ENCODE measurements at regions not wholly inside any gene's neighbourhood (a gene's known extent, or its start where the extent isn't known, plus 50 kb on each side); places are given as distances from the start of the nearest gene placed in this dataset.

DNA sequence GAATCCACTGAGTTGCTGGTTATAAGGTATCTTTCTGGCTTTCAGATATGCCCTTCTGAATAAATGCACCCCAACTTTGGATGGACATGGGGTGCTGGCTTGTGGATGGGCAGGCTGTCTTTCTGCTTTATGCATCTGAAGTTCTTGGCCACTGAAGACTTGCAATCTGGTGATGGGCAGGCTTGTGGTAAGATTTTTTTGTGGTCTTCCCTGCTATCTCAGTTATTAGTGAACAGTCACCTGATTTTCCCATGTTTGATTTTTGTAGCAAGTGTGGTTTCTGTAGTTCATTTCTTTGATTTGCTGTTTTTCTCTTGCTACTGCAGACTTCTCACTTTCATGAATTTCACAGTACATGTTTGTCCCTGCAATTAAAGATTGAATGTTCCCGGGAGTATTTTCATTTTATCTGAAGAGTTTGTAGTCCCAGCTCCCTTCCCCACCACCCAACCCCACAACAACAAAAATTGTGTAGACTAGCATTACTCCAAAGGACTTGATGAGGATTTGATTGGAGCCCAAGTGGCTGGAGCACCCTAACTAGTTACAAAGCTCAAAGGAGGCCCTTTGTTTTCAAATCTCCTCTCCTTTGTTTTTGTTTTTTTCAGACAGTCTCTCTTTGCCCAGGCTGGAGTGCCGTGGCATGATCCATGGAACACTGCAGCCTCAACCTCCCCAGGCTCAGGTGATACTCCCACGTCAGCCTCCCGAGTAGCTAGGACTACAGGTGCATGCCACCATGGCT lies 63.6 kb upstream of the MGAT5 start:
- no peak overlapping the region for H3K27ac ChIP-seq (ENCODE audit: low read length)
- H3K9me3 ChIP-seq (ENCODE audit: insufficient read depth, low read length) = no peaks in the 10 kb centered on the region
- H3K27me3 ChIP-seq (ENCODE audit: low read depth, low read length) = no peaks in the 10 kb centered on the region
- peaks cover 3% of the 10 kb centered on the region; the same call in 1 of the 2 replicates for H3K79me2 ChIP-seq (ENCODE audit: low read length)
- peaks cover 18% of the 10 kb centered on the region for H4K20me1 ChIP-seq (ENCODE audit: insufficient read depth, low read length)
- no peak overlapping the region for H2AFZ ChIP-seq (ENCODE audit: low read depth, low read length)
- H3K4me1 ChIP-seq (ENCODE audit: low read length) = peaks cover 8% of the 10 kb centered on the region
- no peak overlapping the region for H3K4me3 ChIP-seq (ENCODE audit: low read length)
- H3K4me2 ChIP-seq (ENCODE audit: low read length) = no peak overlapping the region
- no peaks in the 10 kb centered on the region for H3K36me3 ChIP-seq (replicated peaks; ENCODE audit: low read depth, low read length)
- no peak overlapping the region for H3K9ac ChIP-seq (ENCODE audit: low read length)
- TF ChIP-seq EZH2phosphoT487 (IDR thresholded peaks at IDR 0.05; ENCODE audit: low read depth) = no peak
- TF ChIP-seq, protein P1, sequence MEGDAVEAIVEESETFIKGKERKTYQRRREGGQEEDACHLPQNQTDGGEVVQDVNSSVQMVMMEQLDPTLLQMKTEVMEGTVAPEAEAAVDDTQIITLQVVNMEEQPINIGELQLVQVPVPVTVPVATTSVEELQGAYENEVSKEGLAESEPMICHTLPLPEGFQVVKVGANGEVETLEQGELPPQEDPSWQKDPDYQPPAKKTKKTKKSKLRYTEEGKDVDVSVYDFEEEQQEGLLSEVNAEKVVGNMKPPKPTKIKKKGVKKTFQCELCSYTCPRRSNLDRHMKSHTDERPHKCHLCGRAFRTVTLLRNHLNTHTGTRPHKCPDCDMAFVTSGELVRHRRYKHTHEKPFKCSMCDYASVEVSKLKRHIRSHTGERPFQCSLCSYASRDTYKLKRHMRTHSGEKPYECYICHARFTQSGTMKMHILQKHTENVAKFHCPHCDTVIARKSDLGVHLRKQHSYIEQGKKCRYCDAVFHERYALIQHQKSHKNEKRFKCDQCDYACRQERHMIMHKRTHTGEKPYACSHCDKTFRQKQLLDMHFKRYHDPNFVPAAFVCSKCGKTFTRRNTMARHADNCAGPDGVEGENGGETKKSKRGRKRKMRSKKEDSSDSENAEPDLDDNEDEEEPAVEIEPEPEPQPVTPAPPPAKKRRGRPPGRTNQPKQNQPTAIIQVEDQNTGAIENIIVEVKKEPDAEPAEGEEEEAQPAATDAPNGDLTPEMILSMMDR (IDR thresholded peaks at IDR 0.05; ENCODE audit: low read depth, low read length) = no peak

DNA sequence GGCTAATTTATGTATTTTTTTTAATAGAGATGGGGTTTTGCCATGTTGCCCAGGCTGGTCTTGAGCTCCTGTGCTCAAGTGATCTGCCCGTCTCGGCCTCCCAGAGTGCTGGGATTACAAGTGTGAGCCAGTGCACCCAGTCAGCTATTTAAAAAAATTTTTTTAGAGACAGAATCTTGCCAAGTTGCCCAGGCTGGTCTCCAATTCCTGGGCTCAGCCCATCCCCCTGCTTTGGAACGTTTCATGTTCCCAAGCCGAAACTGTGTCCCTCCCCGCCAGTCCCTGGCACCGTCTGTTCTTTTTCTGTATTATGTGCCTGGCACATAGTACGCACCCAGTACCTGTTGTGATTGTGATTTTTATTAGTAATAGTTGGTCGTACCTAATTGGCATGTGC lies 63.1 kb upstream of the MGAT5 start:
- Histone ChIP-seq H4K20me1 (ENCODE audit: insufficient read depth, low read length) (peaks cover 19% of the 10 kb centered on the region), H3K36me3 (replicated peaks; ENCODE audit: low read depth, low read length) (no peaks in the 10 kb centered on the region), H3K4me3 (ENCODE audit: low read length) (no peak overlapping the region), H3K79me2 (ENCODE audit: low read length) (peaks cover 6% of the 10 kb centered on the region; the same call in 1 of the 2 replicates), H3K27ac (ENCODE audit: low read length) (no peak overlapping the region), H3K4me1 (ENCODE audit: low read length) (peaks cover 2% of the 10 kb centered on the region), H2AFZ (ENCODE audit: low read depth, low read length) (no peak overlapping the region), H3K9ac (ENCODE audit: low read length) (no peak overlapping the region), H3K27me3 (ENCODE audit: low read depth, low read length) (no peaks in the 10 kb centered on the region), H3K9me3 (ENCODE audit: insufficient read depth, low read length) (no peaks in the 10 kb centered on the region), H3K4me2 (ENCODE audit: low read length) (no peak overlapping the region)
- no peak for TF ChIP-seq EZH2phosphoT487 (IDR thresholded peaks at IDR 0.05; ENCODE audit: low read depth)
- TF ChIP-seq, protein P1 (IDR thresholded peaks at IDR 0.05; ENCODE audit: low read depth, low read length) = no peak

DNA sequence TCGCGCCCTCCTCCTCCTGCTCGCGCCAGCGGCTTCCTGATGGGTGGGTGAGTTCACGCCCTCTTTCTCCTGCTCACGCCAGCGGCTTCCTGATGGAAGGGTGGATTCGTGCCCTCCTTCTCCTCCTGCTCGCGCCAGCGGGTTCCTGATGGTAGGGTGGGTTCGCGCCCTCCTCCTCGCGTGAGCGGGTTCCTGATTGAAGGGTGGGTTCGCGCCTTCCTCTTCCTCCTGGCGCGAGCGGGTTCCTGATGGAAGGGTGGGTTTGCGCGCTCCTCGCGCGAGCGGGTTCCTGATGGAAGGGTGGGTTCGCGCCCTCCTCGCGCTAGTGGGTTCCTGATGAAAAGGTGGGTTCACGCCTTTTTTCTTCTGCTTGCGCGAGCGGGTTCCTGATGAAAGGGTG lies 62.0 kb upstream of the MGAT5 start:
- no peak overlapping the region for H2AFZ ChIP-seq (ENCODE audit: low read depth, low read length)
- no peak overlapping the region for H3K9ac ChIP-seq (ENCODE audit: low read length)
- H3K36me3 ChIP-seq (replicated peaks; ENCODE audit: low read depth, low read length) = no peaks in the 10 kb centered on the region
- H3K4me1 ChIP-seq (ENCODE audit: low read length) = no peaks in the 10 kb centered on the region
- H3K27ac ChIP-seq (ENCODE audit: low read length) = no peak overlapping the region
- peaks cover 9% of the 10 kb centered on the region for H4K20me1 ChIP-seq (ENCODE audit: insufficient read depth, low read length)
- TF ChIP-seq, protein P1 (IDR thresholded peaks at IDR 0.05; ENCODE audit: low read depth, low read length) = no peak
- TF ChIP-seq EZH2phosphoT487 (IDR thresholded peaks at IDR 0.05; ENCODE audit: low read depth) = no peak
- no peak overlapping the region for H3K4me2 ChIP-seq (ENCODE audit: low read length)
- H3K79me2 ChIP-seq (ENCODE audit: low read length) = peaks cover 6% of the 10 kb centered on the region; the same call in 1 of the 2 replicates
- H3K27me3 ChIP-seq (ENCODE audit: low read depth, low read length) = no peaks in the 10 kb centered on the region
- H3K9me3 ChIP-seq (ENCODE audit: insufficient read depth, low read length) = no peaks in the 10 kb centered on the region
- H3K4me3 ChIP-seq (ENCODE audit: low read length) = no peak overlapping the region

DNA sequence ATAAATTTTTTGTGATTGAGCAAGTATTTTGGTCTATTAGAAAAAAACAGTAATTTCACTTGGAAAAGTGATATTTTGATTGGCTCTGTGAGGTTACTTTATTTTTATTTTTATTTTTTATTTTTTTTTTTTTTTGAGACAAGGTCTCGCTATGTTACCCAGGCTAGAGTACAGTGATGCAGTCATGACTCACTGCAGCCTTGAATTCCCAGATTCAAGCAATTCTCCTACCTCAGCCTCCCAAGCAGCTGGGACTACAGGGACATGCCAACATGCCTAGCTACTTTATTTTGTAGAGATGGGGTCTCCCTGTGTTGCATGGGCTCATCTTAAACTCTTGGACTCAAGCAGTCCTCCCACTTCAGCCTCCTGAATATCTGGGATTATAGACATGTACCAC lies 60.9 kb upstream of the MGAT5 start:
- H3K27me3 ChIP-seq (ENCODE audit: low read depth, low read length) = no peaks in the 10 kb centered on the region
- H3K36me3 ChIP-seq (replicated peaks; ENCODE audit: low read depth, low read length) = no peaks in the 10 kb centered on the region
- H3K4me3 ChIP-seq (ENCODE audit: low read length) = no peak overlapping the region
- H2AFZ ChIP-seq (ENCODE audit: low read depth, low read length) = no peak overlapping the region
- TF ChIP-seq, protein P1 (IDR thresholded peaks at IDR 0.05; ENCODE audit: low read depth, low read length) = no peak
- TF ChIP-seq EZH2phosphoT487 (IDR thresholded peaks at IDR 0.05; ENCODE audit: low read depth) = no peak
- no peaks in the 10 kb centered on the region for H3K9me3 ChIP-seq (ENCODE audit: insufficient read depth, low read length)
- H3K9ac ChIP-seq (ENCODE audit: low read length) = no peak overlapping the region
- no peak overlapping the region for H3K4me2 ChIP-seq (ENCODE audit: low read length)
- peaks cover 6% of the 10 kb centered on the region; the same call in 1 of the 2 replicates for H3K79me2 ChIP-seq (ENCODE audit: low read length)
- H4K20me1 ChIP-seq (ENCODE audit: insufficient read depth, low read length) = peaks cover 10% of the 10 kb centered on the region
- H3K4me1 ChIP-seq (ENCODE audit: low read length) = peaks cover 6% of the 10 kb centered on the region; the same call in 1 of the 2 replicates
- H3K27ac ChIP-seq (ENCODE audit: low read length) = no peak overlapping the region

Data from OCI-LY3 (cell line).